SU-DHL-6 (cell line): ENCODE measurements at regions not wholly inside any gene's neighbourhood (a gene's known extent, or its start where the extent isn't known, plus 50 kb on each side); places are given as distances from the start of the nearest gene placed in this dataset.

Source experiments
- H2AFZ ChIP-seq: fragments of 200-600 bp; sonication (generic); 2 replicates; pipeline ENCODE4 v1.6.1; 2014; ENCODE audit warnings: low read depth, mild to moderate bottlenecking, moderate library complexity, mixed read lengths, antibody characterized with exemption, low read length; ENCODE audit not compliant: severe bottlenecking
- H3F3A ChIP-seq: fragments of 200-600 bp; shearing (Covaris generic); 2 replicates; pipeline ENCODE4 v1.6.0; 2016; ENCODE audit warnings: antibody characterized with exemption, mild to moderate bottlenecking; ENCODE audit not compliant: insufficient read depth
- H3K27ac ChIP-seq: fragments of 200-600 bp; sonication (generic); 2 replicates; pipeline ENCODE4 v1.5.1; 2016; ENCODE audit warnings: low read depth, mild to moderate bottlenecking, low read length, moderate library complexity, mixed read lengths
- H3K27me3 ChIP-seq: fragments of 200-600 bp; sonication (generic), shearing (Covaris generic); 2 replicates; pipeline ENCODE4 v1.6.0; 2014; ENCODE audit warnings: mild to moderate bottlenecking, low read length
- H3K36me3 ChIP-seq: fragments of 200-600 bp; sonication (generic); 2 replicates; pipeline ENCODE4 v1.6.1; 2014; ENCODE audit warnings: mild to moderate bottlenecking, low read length, mixed read lengths
- H3K4me2 ChIP-seq: fragments of 300-600, 200-600 bp; shearing (Covaris generic), sonication (generic); 2 replicates; pipeline ENCODE4 v1.6.0; 2014; ENCODE audit warnings: low read length, low read depth, mild to moderate bottlenecking; ENCODE audit not compliant: poor library complexity, severe bottlenecking
- H3K4me3 ChIP-seq: fragments of 200-600 bp; sonication (generic); 2 replicates; pipeline ENCODE4 v1.5.1; 2014; ENCODE audit warnings: antibody characterized with exemption, low read length, mild to moderate bottlenecking, mixed read lengths; ENCODE audit not compliant: insufficient read depth, poor library complexity, severe bottlenecking
- H3K79me2 ChIP-seq: fragments of 200-600 bp; sonication (generic); 2 replicates; pipeline ENCODE4 v1.6.1; 2014; ENCODE audit warnings: mild to moderate bottlenecking, low read length, moderate library complexity; ENCODE audit not compliant: insufficient read depth
- H3K9ac ChIP-seq: fragments of 200-600 bp; sonication (generic); 2 replicates; pipeline ENCODE4 v1.7.0; 2014; ENCODE audit warnings: mild to moderate bottlenecking, low read length
- H3K9me2 ChIP-seq: fragments of 200-600 bp; sonication (generic); replicated peaks from 2 replicates; pipeline ENCODE4 v1.6.1; 2014; ENCODE audit warnings: low read length; ENCODE audit not compliant: insufficient read depth
- H3K9me3 ChIP-seq: fragments of 200-600 bp; sonication (generic); 2 replicates; pipeline ENCODE4 v1.6.1; 2014; ENCODE audit warnings: low read length, mixed read lengths; ENCODE audit not compliant: insufficient read depth
- H4K20me1 ChIP-seq: fragments of 200-600 bp; sonication (generic); 2 replicates; pipeline ENCODE4 v1.6.1; 2014; ENCODE audit warnings: low read depth, mild to moderate bottlenecking, antibody characterized with exemption, low read length, moderate library complexity, mixed read lengths
- CTCF ChIP-seq: fragments of 200-600 bp; sonication (generic); IDR thresholded peaks from one replicate; pipeline ENCODE4 v1.5.1; 2017; ENCODE audit warnings: antibody characterized with exemption, mild to moderate bottlenecking, low read length, moderate library complexity; ENCODE audit not compliant: insufficient read depth, poor library complexity, severe bottlenecking
- EZH2phosphoT487 ChIP-seq: fragments of 200-600 bp; sonication (generic), shearing (Covaris generic); conservative IDR thresholded peaks from 2 replicates; pipeline ENCODE4 v1.6.1; 2018; ENCODE audit warnings: mild to moderate bottlenecking, antibody characterized with exemption, low read length, moderate library complexity, mixed read lengths

GRCh38 chr10:123269675-123270074 lies 115.5 kb downstream of the BUB3 start:
- Histone ChIP-seq H3K9me2 (no peaks in the 10 kb centered on the region), H2AFZ (no peak overlapping the region), H3K36me3 (no peaks in the 10 kb centered on the region), H3K27ac (no peak overlapping the region), H3K9me3 (no peaks in the 10 kb centered on the region), H3F3A (no peaks in the 10 kb centered on the region), H3K4me2 (no peak overlapping the region), H3K79me2 (no peaks in the 10 kb centered on the region), H4K20me1 (no peaks in the 10 kb centered on the region), H3K27me3 (no peaks in the 10 kb centered on the region), H3K4me3 (no peak overlapping the region), H3K9ac (no peak overlapping the region)
- TF ChIP-seq EZH2phosphoT487 (no peak), CTCF (no peak)

GRCh38 chr10:123270221-123270620 lies 116.0 kb downstream of the BUB3 start:
- Histone ChIP-seq H2AFZ (no peak overlapping the region), H3K79me2 (no peaks in the 10 kb centered on the region), H3K9me3 (no peaks in the 10 kb centered on the region), H3K9me2 (no peaks in the 10 kb centered on the region), H3K27me3 (no peaks in the 10 kb centered on the region), H3K9ac (no peak overlapping the region), H3F3A (no peaks in the 10 kb centered on the region), H3K36me3 (no peaks in the 10 kb centered on the region), H3K4me3 (no peak overlapping the region), H4K20me1 (no peaks in the 10 kb centered on the region), H3K27ac (no peak overlapping the region), H3K4me2 (no peak overlapping the region)
- TF ChIP-seq CTCF, result no peak
- TF ChIP-seq EZH2phosphoT487, result no peak

GRCh38 chr10:123270806-123271205 lies 116.6 kb downstream of the BUB3 start:
- no peaks in the 10 kb centered on the region for H3K27me3 ChIP-seq
- H3K9me2 ChIP-seq, result no peaks in the 10 kb centered on the region
- H3K4me2 ChIP-seq, result no peak overlapping the region
- no peaks in the 10 kb centered on the region for H4K20me1 ChIP-seq
- H3K9me3 ChIP-seq, result no peaks in the 10 kb centered on the region
- no peaks in the 10 kb centered on the region for H3K79me2 ChIP-seq
- no peak overlapping the region for H2AFZ ChIP-seq
- no peaks in the 10 kb centered on the region for H3F3A ChIP-seq
- H3K9ac ChIP-seq, result no peak overlapping the region
- H3K27ac ChIP-seq, result no peak overlapping the region
- H3K36me3 ChIP-seq, result no peaks in the 10 kb centered on the region
- no peak for TF ChIP-seq EZH2phosphoT487
- no peak for TF ChIP-seq CTCF
- no peak overlapping the region for H3K4me3 ChIP-seq
